Muscle layer of duodenum (tissue), 2 donors: ENCODE measurements at regions not wholly inside any gene's neighbourhood (a gene's known extent, or its start where the extent isn't known, plus 50 kb on each side); places are given as distances from the start of the nearest gene placed in this dataset.

Source experiments
- H3K27ac ChIP-seq: one replicate; pipeline ENCODE4 v1.7.0; 2013; ENCODE audit warnings: mild to moderate bottlenecking, low read length
- H3K27me3 ChIP-seq: one replicate; pipeline ENCODE4 v1.7.0; 2013; ENCODE audit warnings: low read depth, mild to moderate bottlenecking, control low read depth, low read length
- H3K36me3 ChIP-seq, 2 donors: one replicate each; pipeline ENCODE4 v1.7.0; 2013; ENCODE audit warnings: low read length in 2 of 2, control low read depth in 1 of 2, mild to moderate bottlenecking in 1 of 2; ENCODE audit not compliant: insufficient read depth in 2 of 2, control insufficient read depth in 1 of 2
- H3K4me1 ChIP-seq, 2 donors: one replicate each; pipeline ENCODE4 v1.7.0; 2013; ENCODE audit warnings: low read length in 2 of 2, mild to moderate bottlenecking in 2 of 2, control low read depth in 1 of 2, moderate library complexity in 1 of 2; ENCODE audit not compliant: insufficient read depth in 2 of 2, control insufficient read depth in 1 of 2
- H3K4me3 ChIP-seq, 2 donors: one replicate each; pipeline ENCODE4 v1.7.0; 2013; ENCODE audit warnings: low read length in 2 of 2, low read depth in 1 of 2, mild to moderate bottlenecking in 1 of 2
- H3K9me3 ChIP-seq, 2 donors: one replicate each; pipeline ENCODE4 v1.7.0; 2013; ENCODE audit warnings: low read length in 2 of 2, control low read depth in 1 of 2, mild to moderate bottlenecking in 1 of 2; ENCODE audit not compliant: control insufficient read depth in 1 of 2
- donor health status: healthy.

- Histone ChIP-seq H3K27ac (no peak overlapping the region), H3K36me3 (no peaks in the 10 kb centered on the region), H3K9me3 (peaks cover 5 to 8% of the 10 kb centered on the region in 2 donors), H3K27me3 (no peaks in the 10 kb centered on the region), H3K4me1 (no peaks in the 10 kb centered on the region), H3K4me3 (no peak overlapping the region)
Observed at GRCh38 chr2:21930226-21930625, 806.5 kb downstream of the TDRD15 start.

GRCh38 chr2:21939967-21940366 is 816.2 kb downstream of the TDRD15 start:
- H3K4me3 ChIP-seq = no peak overlapping the region

GRCh38 chr2:21944536-21944935 is 820.8 kb downstream of the TDRD15 start:
- H3K36me3 ChIP-seq = no peaks in the 10 kb centered on the region
- no peak overlapping the region for H3K27ac ChIP-seq
- no peaks in the 10 kb centered on the region for H3K9me3 ChIP-seq
- H3K27me3 ChIP-seq = no peaks in the 10 kb centered on the region
- H3K4me1 ChIP-seq = no peaks in the 10 kb centered on the region
- no peak overlapping the region for H3K4me3 ChIP-seq

More at GRCh38 chr2:21939967-21940366, 816.2 kb downstream of the TDRD15 start:
- Histone ChIP-seq H3K9me3 (no peaks in the 10 kb centered on the region), H3K27ac (no peak overlapping the region), H3K36me3 (no peaks in the 10 kb centered on the region), H3K27me3 (no peaks in the 10 kb centered on the region), H3K4me1 (no peaks in the 10 kb centered on the region)

GRCh38 chr2:21945658-21946057 is 821.9 kb downstream of the TDRD15 start:
- H3K9me3 ChIP-seq = no peaks in the 10 kb centered on the region
- no peak overlapping the region for H3K4me3 ChIP-seq
- no peaks in the 10 kb centered on the region for H3K36me3 ChIP-seq
- no peaks in the 10 kb centered on the region for H3K4me1 ChIP-seq
- H3K27me3 ChIP-seq = no peaks in the 10 kb centered on the region
- no peak overlapping the region for H3K27ac ChIP-seq

- H3K36me3 ChIP-seq = no peaks in the 10 kb centered on the region
- no peaks in the 10 kb centered on the region for H3K4me1 ChIP-seq
- H3K27ac ChIP-seq = no peak overlapping the region
Observed at GRCh38 chr2:21947046-21947445, 823.3 kb downstream of the TDRD15 start.

GRCh38 chr2:21966139-21966538 is 842.4 kb downstream of the TDRD15 start:
- Histone ChIP-seq H3K27me3 (no peaks in the 10 kb centered on the region), H3K9me3 (no peaks in the 10 kb centered on the region)

More at GRCh38 chr2:21947046-21947445, 823.3 kb downstream of the TDRD15 start:
- Histone ChIP-seq H3K9me3 (no peaks in the 10 kb centered on the region), H3K4me3 (no peak overlapping the region), H3K27me3 (no peaks in the 10 kb centered on the region)

GRCh38 chr2:21970971-21971370 is 847.2 kb downstream of the TDRD15 start:
- H3K27me3 ChIP-seq = no peaks in the 10 kb centered on the region
- no peaks in the 10 kb centered on the region for H3K9me3 ChIP-seq
- H3K4me1 ChIP-seq = no peaks in the 10 kb centered on the region
- H3K4me3 ChIP-seq = no peak overlapping the region
- no peaks in the 10 kb centered on the region for H3K36me3 ChIP-seq
- no peak overlapping the region for H3K27ac ChIP-seq

More at GRCh38 chr2:21966139-21966538, 842.4 kb downstream of the TDRD15 start:
- H3K4me3 ChIP-seq = no peak overlapping the region
- no peaks in the 10 kb centered on the region for H3K4me1 ChIP-seq
- H3K27ac ChIP-seq = no peak overlapping the region
- no peaks in the 10 kb centered on the region for H3K36me3 ChIP-seq

GRCh38 chr2:21972586-21972985 is 848.8 kb downstream of the TDRD15 start:
- Histone ChIP-seq H3K36me3 (no peaks in the 10 kb centered on the region), H3K27me3 (no peaks in the 10 kb centered on the region)

GRCh38 chr2:21981127-21981526 is 857.4 kb downstream of the TDRD15 start:
- H3K36me3 ChIP-seq = no peaks in the 10 kb centered on the region
- H3K4me1 ChIP-seq = no peaks in the 10 kb centered on the region

More at GRCh38 chr2:21972586-21972985, 848.8 kb downstream of the TDRD15 start:
- H3K9me3 ChIP-seq = no peaks in the 10 kb centered on the region
- H3K4me1 ChIP-seq = no peaks in the 10 kb centered on the region
- no peak overlapping the region for H3K4me3 ChIP-seq
- H3K27ac ChIP-seq = no peak overlapping the region

GRCh38 chr2:21993002-21993401 is 869.2 kb downstream of the TDRD15 start:
- Histone ChIP-seq H3K36me3 (no peaks in the 10 kb centered on the region), H3K4me3 (no peak overlapping the region), H3K9me3 (peaks cover 6 to 17% of the 10 kb centered on the region in 2 donors), H3K4me1 (no peaks in the 10 kb centered on the region), H3K27me3 (no peaks in the 10 kb centered on the region), H3K27ac (no peak overlapping the region)

More at GRCh38 chr2:21981127-21981526, 857.4 kb downstream of the TDRD15 start:
- no peak overlapping the region for H3K27ac ChIP-seq
- peaks cover 0 to 7% of the 10 kb centered on the region in 2 donors for H3K9me3 ChIP-seq
- H3K27me3 ChIP-seq = no peaks in the 10 kb centered on the region
- no peak overlapping the region for H3K4me3 ChIP-seq

GRCh38 chr2:21996339-21996738 is 872.6 kb downstream of the TDRD15 start:
- Histone ChIP-seq H3K36me3 (no peaks in the 10 kb centered on the region), H3K9me3 (peaks cover 6 to 17% of the 10 kb centered on the region in 2 donors), H3K27ac (no peak overlapping the region), H3K27me3 (no peaks in the 10 kb centered on the region), H3K4me1 (no peaks in the 10 kb centered on the region), H3K4me3 (no peak overlapping the region)

GRCh38 chr2:21999522-21999921 is 875.8 kb downstream of the TDRD15 start:
- Histone ChIP-seq H3K27ac (no peak overlapping the region), H3K27me3 (no peaks in the 10 kb centered on the region), H3K36me3 (no peaks in the 10 kb centered on the region), H3K4me3 (no peak overlapping the region), H3K9me3 (peaks cover 0 to 2% of the 10 kb centered on the region in 2 donors), H3K4me1 (no peaks in the 10 kb centered on the region)
